ENCODE measurements at regions not wholly inside any gene's neighbourhood (a gene's known extent, or its start where the extent isn't known, plus 50 kb on each side); places are given as distances from the start of the nearest gene placed in this dataset.

DNA sequence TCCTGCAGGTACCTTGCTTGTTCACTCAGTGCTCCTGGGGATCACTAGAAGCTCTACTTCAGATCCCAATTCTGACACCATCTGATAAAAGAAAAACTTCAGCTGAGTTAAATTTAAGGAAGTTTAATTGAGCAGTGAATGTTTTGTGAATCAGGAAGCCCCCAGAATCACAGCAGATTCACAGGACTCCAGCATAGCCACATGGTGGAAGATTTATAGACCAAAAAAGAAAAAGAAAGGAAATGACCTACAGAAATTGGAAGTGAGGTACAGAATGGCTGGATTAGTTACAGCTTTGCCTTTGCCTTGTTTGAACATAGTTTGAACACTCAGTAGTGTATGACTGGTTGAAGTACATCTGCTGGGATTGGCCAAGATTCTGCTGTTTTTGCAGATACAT lies 182.7 kb upstream of the SCN7A start:
- no peaks in the 10 kb centered on the region for H3K27me3 ChIP-seq (ENCODE audit: insufficient read depth in 3 of 3, low read length in 2 of 3)
- H3K4me3 ChIP-seq: no peak overlapping the region
- no peak for DNase-seq
- H3K36me3 ChIP-seq (ENCODE audit: insufficient read depth in 1 of 2, low read depth in 1 of 2): no peaks in the 10 kb centered on the region
- TF ChIP-seq, protein P1, sequence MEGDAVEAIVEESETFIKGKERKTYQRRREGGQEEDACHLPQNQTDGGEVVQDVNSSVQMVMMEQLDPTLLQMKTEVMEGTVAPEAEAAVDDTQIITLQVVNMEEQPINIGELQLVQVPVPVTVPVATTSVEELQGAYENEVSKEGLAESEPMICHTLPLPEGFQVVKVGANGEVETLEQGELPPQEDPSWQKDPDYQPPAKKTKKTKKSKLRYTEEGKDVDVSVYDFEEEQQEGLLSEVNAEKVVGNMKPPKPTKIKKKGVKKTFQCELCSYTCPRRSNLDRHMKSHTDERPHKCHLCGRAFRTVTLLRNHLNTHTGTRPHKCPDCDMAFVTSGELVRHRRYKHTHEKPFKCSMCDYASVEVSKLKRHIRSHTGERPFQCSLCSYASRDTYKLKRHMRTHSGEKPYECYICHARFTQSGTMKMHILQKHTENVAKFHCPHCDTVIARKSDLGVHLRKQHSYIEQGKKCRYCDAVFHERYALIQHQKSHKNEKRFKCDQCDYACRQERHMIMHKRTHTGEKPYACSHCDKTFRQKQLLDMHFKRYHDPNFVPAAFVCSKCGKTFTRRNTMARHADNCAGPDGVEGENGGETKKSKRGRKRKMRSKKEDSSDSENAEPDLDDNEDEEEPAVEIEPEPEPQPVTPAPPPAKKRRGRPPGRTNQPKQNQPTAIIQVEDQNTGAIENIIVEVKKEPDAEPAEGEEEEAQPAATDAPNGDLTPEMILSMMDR (IDR thresholded peaks at IDR 0.05): no peak
- no peaks in the 10 kb centered on the region for H3K4me1 ChIP-seq
- no peak for ATAC-seq
- H3K9me3 ChIP-seq: no peaks in the 10 kb centered on the region
- no peak overlapping the region for H3K27ac ChIP-seq
- intact Hi-C loops (cut with DNase I): no loop called here

DNA sequence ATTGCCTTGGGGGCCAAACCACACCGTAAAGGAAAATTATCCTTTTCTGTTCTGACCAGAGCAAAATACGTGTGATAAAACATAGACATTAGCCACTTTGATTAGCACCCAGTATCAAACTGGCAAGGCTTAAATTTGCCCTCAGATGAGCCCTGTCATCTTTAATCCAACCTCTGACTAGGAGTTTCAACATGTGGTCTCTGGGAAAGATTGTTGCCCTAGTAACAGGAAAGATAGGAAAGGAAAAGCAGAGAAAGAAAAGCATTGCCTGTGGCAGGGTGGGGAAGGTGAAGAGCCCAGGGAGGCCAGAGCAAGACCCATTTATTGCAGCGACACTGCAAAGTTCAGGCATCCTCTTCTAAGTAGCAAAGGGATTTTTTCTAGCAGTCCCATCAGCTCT lies 181.5 kb upstream of the SCN7A start:
- intact Hi-C loops (cut with DNase I): no loop called here
- Histone ChIP-seq H3K9me3 (no peaks in the 10 kb centered on the region), H3K36me3 (ENCODE audit: insufficient read depth in 1 of 2, low read depth in 1 of 2) (no peaks in the 10 kb centered on the region), H3K27me3 (ENCODE audit: insufficient read depth in 3 of 3, low read length in 2 of 3) (no peaks in the 10 kb centered on the region), H3K27ac (no peak overlapping the region), H3K4me1 (no peaks in the 10 kb centered on the region), H3K4me3 (no peak overlapping the region)
- 79 to 89% (median 89%) methylated on average over 3 of the region's 3 CpGs for WGBS, 3 donors
- ATAC-seq (no peak), DNase-seq (no peak)
- TF ChIP-seq, protein P1 (IDR thresholded peaks at IDR 0.05): no peak

DNA sequence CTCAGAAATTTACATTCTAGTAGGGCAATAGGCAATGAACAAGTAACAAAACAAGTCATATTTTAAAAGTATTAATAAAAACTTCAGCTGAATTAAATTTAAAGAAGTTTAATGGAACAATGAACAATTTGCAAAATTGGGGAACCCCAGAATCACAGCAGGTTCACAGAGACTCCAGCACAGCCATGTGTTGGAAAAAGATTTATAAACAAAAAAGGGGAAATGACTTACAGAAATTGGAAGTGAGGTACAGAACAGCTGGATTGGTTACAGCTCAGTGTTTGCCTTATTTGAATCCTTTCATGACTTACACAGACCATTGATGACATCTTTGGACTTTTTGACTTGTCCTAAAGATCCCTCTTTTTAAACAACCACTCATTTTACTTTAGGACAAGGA lies 179.9 kb upstream of the SCN7A start:
- Histone ChIP-seq H3K4me3 (no peak overlapping the region), H3K27ac (no peak overlapping the region), H3K36me3 (ENCODE audit: insufficient read depth in 1 of 2, low read depth in 1 of 2) (no peaks in the 10 kb centered on the region), H3K4me1 (no peaks in the 10 kb centered on the region), H3K27me3 (ENCODE audit: insufficient read depth in 3 of 3, low read length in 2 of 3) (no peaks in the 10 kb centered on the region), H3K9me3 (no peaks in the 10 kb centered on the region)
- ATAC-seq (no peak), DNase-seq (no peak)
- intact Hi-C loops (cut with DNase I): no loop called here
- TF ChIP-seq, protein P1 (IDR thresholded peaks at IDR 0.05): no peak

DNA sequence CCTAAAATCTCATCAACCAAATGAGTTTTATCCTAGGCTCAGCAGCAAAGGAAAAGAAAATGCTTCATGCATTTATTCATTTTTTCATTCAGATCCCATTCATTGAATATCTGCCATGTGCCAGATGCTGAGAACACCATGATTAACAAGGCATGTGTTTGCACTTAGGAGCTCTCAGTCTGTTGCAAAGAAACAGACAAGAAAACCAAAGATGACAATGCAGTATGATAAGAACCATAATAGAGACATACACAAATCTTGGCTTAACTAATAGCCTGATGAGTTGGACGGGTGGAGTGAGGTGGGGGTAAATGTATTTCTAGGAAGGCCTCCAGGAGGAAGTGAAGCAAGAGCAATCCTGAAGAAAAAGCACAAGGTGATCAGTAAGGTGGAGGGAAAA lies 177.8 kb upstream of the SCN7A start:
- Histone ChIP-seq H3K36me3 (ENCODE audit: insufficient read depth in 1 of 2, low read depth in 1 of 2) (no peaks in the 10 kb centered on the region), H3K27ac (no peak overlapping the region), H3K4me3 (no peak overlapping the region), H3K9me3 (no peaks in the 10 kb centered on the region), H3K4me1 (no peaks in the 10 kb centered on the region), H3K27me3 (ENCODE audit: insufficient read depth in 3 of 3, low read length in 2 of 3) (no peaks in the 10 kb centered on the region)
- DNase-seq: no peak
- TF ChIP-seq, protein P1 (IDR thresholded peaks at IDR 0.05): no peak
- intact Hi-C loops (cut with DNase I): no loop called here
- WGBS, 3 donors: 47 to 79% (median 67%) methylated on average over 1 of the region's 1 CpG
- ATAC-seq: no peak

DNA sequence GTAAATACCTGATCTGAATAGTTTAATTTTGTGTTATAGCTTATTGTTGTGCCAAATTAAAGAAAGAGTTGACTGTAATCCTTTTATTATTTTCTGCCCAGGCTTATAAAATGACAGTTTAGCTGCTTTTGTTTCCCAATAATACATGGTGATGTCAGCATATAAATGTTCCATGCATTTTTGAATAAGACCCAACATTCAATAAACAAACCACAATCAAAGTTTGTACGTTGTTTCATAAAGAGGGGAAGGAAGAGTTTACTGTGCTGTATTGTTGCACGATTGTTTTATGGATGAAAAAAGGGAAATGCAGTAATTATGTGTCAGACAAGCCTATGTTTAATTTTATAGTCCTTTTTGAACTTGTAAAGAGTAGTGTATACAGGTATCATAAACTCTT lies 177.2 kb upstream of the SCN7A start:
- no peak overlapping the region for H3K27ac ChIP-seq
- 27 to 36% (median 32%) methylated on average over 2 of the region's 2 CpGs for WGBS, 3 donors
- no peaks in the 10 kb centered on the region for H3K4me1 ChIP-seq
- no peak overlapping the region for H3K4me3 ChIP-seq
- H3K36me3 ChIP-seq (ENCODE audit: insufficient read depth in 1 of 2, low read depth in 1 of 2): no peaks in the 10 kb centered on the region
- no peaks in the 10 kb centered on the region for H3K27me3 ChIP-seq (ENCODE audit: insufficient read depth in 3 of 3, low read length in 2 of 3)
- intact Hi-C loops (cut with DNase I): no loop called here
- TF ChIP-seq, protein P1 (IDR thresholded peaks at IDR 0.05): no peak
- ATAC-seq (no peak), DNase-seq (no peak)
- H3K9me3 ChIP-seq: no peaks in the 10 kb centered on the region
